PC-3 (cell line): ENCODE measurements at regions not wholly inside any gene's neighbourhood (a gene's known extent, or its start where the extent isn't known, plus 50 kb on each side); places are given as distances from the start of the nearest gene placed in this dataset.

Experiments used
- EZH2 ChIP-seq: fragments of 300-600 bp; sonication (generic); IDR thresholded peaks from one replicate; pipeline ENCODE4 v1.6.1; 2017; ENCODE audit warnings: antibody characterized with exemption, mild to moderate bottlenecking, low read length; ENCODE audit not compliant: unreplicated experiment
- TF ChIP-seq, protein P1 (sequence below): fragments of 300-600 bp; sonication (generic); conservative IDR thresholded peaks from 2 replicates; pipeline ENCODE4 v1.5.1; 2017; ENCODE audit warnings: antibody characterized with exemption, low read depth, mild to moderate bottlenecking, low read length

DNA sequence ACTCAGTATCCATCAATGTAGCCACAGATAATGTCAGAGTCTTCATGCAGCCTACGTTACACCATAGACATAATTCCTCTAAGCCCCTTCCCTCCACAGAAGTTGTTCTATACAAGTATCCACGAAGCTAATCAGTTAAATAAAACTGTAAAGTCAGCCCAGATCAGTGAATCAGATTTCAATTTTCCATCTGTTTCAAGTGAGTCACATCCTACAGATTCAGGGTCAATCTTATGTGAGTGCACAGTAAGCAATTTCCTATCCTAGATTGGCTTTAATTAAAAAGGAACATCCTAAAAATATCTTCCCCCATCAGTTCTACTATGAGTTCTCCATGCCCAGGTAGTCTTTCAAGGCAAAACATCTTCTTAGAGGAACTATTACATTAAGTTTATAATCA is 402.5 kb downstream of the EFNA5 start:
- TF ChIP-seq, protein P1, sequence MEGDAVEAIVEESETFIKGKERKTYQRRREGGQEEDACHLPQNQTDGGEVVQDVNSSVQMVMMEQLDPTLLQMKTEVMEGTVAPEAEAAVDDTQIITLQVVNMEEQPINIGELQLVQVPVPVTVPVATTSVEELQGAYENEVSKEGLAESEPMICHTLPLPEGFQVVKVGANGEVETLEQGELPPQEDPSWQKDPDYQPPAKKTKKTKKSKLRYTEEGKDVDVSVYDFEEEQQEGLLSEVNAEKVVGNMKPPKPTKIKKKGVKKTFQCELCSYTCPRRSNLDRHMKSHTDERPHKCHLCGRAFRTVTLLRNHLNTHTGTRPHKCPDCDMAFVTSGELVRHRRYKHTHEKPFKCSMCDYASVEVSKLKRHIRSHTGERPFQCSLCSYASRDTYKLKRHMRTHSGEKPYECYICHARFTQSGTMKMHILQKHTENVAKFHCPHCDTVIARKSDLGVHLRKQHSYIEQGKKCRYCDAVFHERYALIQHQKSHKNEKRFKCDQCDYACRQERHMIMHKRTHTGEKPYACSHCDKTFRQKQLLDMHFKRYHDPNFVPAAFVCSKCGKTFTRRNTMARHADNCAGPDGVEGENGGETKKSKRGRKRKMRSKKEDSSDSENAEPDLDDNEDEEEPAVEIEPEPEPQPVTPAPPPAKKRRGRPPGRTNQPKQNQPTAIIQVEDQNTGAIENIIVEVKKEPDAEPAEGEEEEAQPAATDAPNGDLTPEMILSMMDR: no peak
- TF ChIP-seq EZH2: no peak
